ENCODE measurements at regions not wholly inside any gene's neighbourhood (a gene's known extent, or its start where the extent isn't known, plus 50 kb on each side); places are given as distances from the start of the nearest gene placed in this dataset.

- DNase-seq (ENCODE audit: low spot score): no peak
- Histone ChIP-seq H3K27ac (no peak overlapping the region), H3K4me3 (no peak overlapping the region)
- TF ChIP-seq CTCF (IDR thresholded peaks at IDR 0.05): no peak
These were observed 136.6 kb upstream of the CD180 start for GRCh38 chr5:67333171-67333570.

DNA sequence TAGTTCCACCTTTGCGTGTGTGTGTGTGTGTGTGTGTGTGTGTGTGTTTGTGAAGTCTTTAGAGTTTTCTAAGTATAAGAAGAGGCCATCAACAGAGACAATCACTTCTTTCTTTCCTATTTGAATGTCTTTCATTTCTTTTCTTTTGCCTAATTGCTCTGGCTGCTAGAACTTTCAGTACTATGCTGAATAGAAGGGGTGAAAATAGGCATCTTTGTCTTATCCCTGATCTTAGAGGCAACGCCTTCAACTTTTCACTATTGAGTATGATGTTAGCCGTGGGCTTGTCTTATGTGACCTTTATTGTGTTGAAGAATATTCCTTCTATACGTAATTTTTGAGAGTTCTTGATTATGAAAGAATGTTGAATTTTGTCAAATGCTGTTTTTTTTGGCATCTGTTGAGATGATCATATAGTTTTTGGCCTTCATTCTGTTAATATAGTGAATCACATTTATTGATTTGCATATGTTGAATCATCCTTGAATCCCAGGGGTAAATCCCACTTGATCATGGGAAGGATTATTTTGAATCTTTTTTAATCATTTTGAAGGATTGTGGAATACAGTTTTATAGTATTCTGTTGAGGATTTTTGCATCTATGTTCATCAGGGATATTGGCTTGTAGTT lies 134.8 kb upstream of the CD180 start:
- TF ChIP-seq CTCF (IDR thresholded peaks at IDR 0.05): no peak
- H3K27ac ChIP-seq: no peak overlapping the region
- DNase-seq (ENCODE audit: low spot score): no peak
- no peak overlapping the region for H3K4me3 ChIP-seq

DNA sequence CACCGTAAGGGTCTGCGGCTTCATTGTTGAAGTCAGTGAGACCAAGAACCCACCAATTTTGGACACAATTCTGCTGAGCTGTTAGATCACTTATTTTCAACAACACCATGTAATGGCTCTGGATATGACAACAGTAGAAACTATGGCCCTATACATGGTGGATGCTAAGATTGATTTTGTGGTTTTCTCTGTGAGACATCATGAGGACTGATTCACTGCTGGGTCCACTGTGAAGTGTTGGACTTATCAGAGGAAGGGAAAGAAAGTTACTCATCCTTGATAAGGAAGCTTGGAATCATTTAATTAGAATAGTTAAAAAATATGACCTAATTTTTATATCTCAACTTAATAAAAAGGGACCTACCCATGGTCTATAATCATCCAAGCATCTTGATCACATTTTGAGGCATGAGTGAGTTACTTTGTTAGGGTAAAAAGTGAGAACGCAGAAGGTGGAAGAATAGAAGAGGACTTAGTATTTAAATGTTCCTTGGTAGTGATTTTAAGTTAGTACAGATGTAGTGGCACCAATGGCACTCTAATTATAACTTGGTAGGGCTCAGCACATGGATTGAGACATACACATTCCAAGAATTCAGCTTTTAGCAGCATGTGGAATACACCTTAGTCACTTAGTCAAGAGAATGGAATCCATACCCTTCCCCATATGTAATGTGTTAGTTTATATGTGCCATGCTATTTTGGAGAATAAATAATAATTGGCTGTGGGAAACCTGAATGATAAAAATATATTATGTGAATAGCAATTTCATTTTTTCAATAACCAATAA lies 123.5 kb upstream of the CD180 start:
- no peak overlapping the region for H3K4me3 ChIP-seq

DNA sequence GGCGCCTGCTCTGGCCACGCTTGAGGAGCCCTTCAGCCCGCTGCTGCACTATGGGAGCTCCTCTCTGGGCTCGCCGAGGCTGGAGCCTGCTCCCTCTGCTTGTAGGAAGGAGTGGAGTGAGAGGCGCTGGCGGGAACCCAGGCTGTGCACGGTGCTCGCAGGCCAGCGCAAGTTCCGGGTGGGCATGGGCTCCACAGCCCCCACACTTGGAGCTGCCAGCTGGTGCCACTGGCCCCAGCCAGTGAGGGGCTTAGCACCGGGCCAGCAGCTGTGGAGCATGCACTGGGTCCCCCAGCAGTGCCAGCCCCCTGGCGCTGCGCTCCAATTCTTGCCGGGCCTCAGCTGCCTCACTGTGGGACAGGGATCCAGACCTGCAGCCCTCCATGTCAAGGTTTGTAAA lies 122.1 kb upstream of the CD180 start:
- DNase-seq (ENCODE audit: low spot score): no peak
- TF ChIP-seq CTCF (IDR thresholded peaks at IDR 0.05): no peak
- H3K27ac ChIP-seq: no peak overlapping the region
- no peak overlapping the region for H3K4me3 ChIP-seq

More for the DNA sequence above, 123.5 kb upstream of the CD180 start:
- H3K27ac ChIP-seq: no peak overlapping the region
- DNase-seq (ENCODE audit: low spot score): no peak
- no peak for TF ChIP-seq CTCF (IDR thresholded peaks at IDR 0.05)

DNA sequence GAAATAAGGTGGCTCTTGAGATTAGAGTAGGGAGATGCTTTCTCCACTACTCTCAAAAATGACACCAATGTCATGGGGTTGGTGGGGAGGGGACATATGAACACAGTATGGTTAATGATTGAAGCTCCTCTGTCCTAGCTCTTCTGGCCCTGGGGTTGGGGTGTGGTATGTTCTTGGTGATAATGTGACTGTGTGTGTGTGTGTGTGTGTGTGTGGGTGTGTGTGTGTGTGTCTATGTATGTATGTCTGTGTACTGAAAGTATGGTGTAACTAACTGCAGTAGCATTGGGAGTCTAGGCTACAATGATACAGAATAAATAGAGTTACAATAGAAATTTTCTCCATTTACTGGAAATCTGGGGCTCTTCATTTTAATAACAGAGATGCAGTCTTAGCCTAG lies 121.0 kb upstream of the CD180 start:
- no peak for DNase-seq (ENCODE audit: low spot score)
- no peak for TF ChIP-seq CTCF (IDR thresholded peaks at IDR 0.05)

GRCh38 chr5:67316695-67317094 lies 120.1 kb upstream of the CD180 start:
- no peak overlapping the region for H3K27ac ChIP-seq
- no peak overlapping the region for H3K4me3 ChIP-seq
- DNase-seq (ENCODE audit: low spot score): no peak
- TF ChIP-seq CTCF (IDR thresholded peaks at IDR 0.05): no peak

More for the DNA sequence above, 121.0 kb upstream of the CD180 start:
- H3K4me3 ChIP-seq: no peak overlapping the region
- H3K27ac ChIP-seq: no peak overlapping the region
